ENCODE measurements at regions not wholly inside any gene's neighbourhood (a gene's known extent, or its start where the extent isn't known, plus 50 kb on each side); places are given as distances from the start of the nearest gene placed in this dataset.
"Not testable (repeated sequence)": the region's sequence is repeated elsewhere in the genome, so short reads cannot be mapped to it uniquely, and the experiment has no call there.

GRCh38 chr1:157399343-157399983, 152.9 kb downstream of the FCRL5 start:
- H3K27me3 ChIP-seq (ENCODE audit: control insufficient read depth, insufficient read depth, low read length): no peaks in the 10 kb centered on the region
- no peak overlapping the region for H3K9ac ChIP-seq (ENCODE audit: low read depth, low read length)
- H3K9me3 ChIP-seq (ENCODE audit: control insufficient read depth, insufficient read depth, low read length): no peaks in the 10 kb centered on the region
- peaks cover 9% of the 10 kb centered on the region; the same call in 1 of the 2 replicates for H3K4me1 ChIP-seq (ENCODE audit: control insufficient read depth, insufficient read depth, low read length)
- no peaks in the 10 kb centered on the region for H3K36me3 ChIP-seq (ENCODE audit: control insufficient read depth, insufficient read depth, low read length)
- H3K4me3 ChIP-seq (ENCODE audit: low read depth, low read length): no peak overlapping the region
- H3K27ac ChIP-seq (ENCODE audit: low read depth, low read length): no peak overlapping the region

DNA sequence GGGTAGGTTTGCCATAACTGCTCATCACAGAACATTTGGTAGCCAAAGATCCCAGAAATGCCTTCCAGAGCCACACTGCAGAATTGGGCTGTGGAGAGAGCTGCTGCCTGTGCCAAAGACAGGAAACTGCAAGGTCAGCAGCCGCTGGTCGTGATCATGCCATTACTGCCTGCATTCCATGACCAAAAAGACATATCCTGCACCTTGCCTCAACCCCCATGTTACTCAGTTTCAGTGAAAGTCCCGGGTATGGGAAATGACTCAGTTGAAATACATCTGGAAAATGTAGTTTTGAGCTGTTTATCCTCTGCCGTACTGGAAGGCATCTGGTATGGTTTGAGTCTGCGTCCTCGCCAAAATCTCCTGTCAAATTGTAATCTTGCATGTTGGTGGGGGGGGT, 161.7 kb downstream of the FCRL5 start:
- no peaks in the 10 kb centered on the region for H3K36me3 ChIP-seq (ENCODE audit: control insufficient read depth, insufficient read depth, low read length)
- no peaks in the 10 kb centered on the region for H3K4me1 ChIP-seq (ENCODE audit: control insufficient read depth, insufficient read depth, low read length)
- H3K27me3 ChIP-seq (ENCODE audit: control insufficient read depth, insufficient read depth, low read length): no peaks in the 10 kb centered on the region
- H3K9me3 ChIP-seq (ENCODE audit: control insufficient read depth, insufficient read depth, low read length): no peaks in the 10 kb centered on the region
- H3K4me3 ChIP-seq (ENCODE audit: low read depth, low read length): no peak overlapping the region
- H3K27ac ChIP-seq (ENCODE audit: low read depth, low read length): no peak overlapping the region
- no peak overlapping the region for H3K9ac ChIP-seq (ENCODE audit: low read depth, low read length)

DNA sequence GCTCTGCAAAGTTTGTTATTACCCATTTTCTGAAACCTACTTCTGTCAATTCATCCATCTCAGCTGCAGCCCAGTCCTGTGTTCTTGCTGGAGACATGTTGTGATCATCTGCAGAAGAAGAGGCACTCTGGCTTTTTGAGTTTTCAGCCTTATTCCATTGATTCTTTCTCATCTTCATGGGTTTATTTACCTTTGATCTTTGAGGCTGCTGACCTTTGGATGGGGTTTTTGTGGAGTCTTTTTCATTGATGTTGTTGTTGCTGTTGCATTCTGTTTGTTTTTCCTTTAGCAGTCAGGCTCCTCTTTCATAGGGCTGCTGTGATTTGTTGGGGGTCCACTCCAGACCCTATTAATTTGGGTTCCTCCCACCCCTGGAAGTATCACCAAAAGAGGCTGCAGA, 164.3 kb downstream of the FCRL5 start:
- Histone ChIP-seq H3K9ac (ENCODE audit: low read depth, low read length) (no peak overlapping the region), H3K27me3 (ENCODE audit: control insufficient read depth, insufficient read depth, low read length) (no peaks in the 10 kb centered on the region), H3K9me3 (ENCODE audit: control insufficient read depth, insufficient read depth, low read length) (no peaks in the 10 kb centered on the region), H3K27ac (ENCODE audit: low read depth, low read length) (no peak overlapping the region), H3K36me3 (ENCODE audit: control insufficient read depth, insufficient read depth, low read length) (no peaks in the 10 kb centered on the region), H3K4me3 (ENCODE audit: low read depth, low read length) (no peak overlapping the region), H3K4me1 (ENCODE audit: control insufficient read depth, insufficient read depth, low read length) (no peaks in the 10 kb centered on the region)

DNA sequence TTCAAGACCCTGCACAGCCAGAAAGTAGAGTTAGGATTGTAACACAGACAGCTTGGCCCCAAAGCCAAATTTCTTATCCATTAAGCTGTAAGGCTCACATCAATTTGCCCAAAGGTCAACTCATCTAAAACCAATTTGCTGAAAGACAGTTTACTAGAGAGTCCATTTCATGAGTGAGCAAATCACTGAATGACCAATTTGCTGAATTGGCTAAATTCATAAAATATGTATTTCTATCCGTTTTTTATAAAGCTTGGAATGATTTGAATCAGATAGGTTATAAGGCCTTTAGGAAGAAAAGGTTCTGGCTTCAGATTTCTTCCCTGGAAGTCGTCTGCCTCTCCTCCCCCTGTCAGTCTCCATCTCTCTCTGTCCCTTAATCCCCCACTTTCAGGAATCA, 168.1 kb downstream of the FCRL5 start:
- Histone ChIP-seq H3K27ac (ENCODE audit: low read depth, low read length) (no peak overlapping the region), H3K27me3 (ENCODE audit: control insufficient read depth, insufficient read depth, low read length) (no peaks in the 10 kb centered on the region), H3K4me1 (ENCODE audit: control insufficient read depth, insufficient read depth, low read length) (no peaks in the 10 kb centered on the region), H3K36me3 (ENCODE audit: control insufficient read depth, insufficient read depth, low read length) (no peaks in the 10 kb centered on the region), H3K4me3 (ENCODE audit: low read depth, low read length) (no peak overlapping the region), H3K9me3 (ENCODE audit: control insufficient read depth, insufficient read depth, low read length) (no peaks in the 10 kb centered on the region), H3K9ac (ENCODE audit: low read depth, low read length) (no peak overlapping the region)

DNA sequence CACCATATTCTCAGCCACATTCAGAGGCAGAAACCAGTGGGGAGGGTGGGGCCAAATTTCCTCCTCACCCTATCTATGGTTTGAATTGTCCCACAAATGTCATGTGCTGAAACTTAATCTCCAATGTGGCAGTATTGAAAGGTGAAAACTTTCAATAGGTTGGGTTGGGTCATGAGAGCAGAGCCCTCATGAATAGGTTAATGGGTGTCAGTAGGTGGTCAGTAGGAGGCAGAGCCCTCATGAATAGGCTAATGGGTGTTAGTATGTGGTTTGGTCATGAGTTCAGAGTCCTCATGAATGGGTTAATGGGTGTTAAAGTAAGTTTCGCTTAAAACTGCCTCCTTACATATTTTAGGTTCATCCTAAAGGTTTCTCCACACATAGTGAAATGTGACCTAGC, 170.0 kb downstream of the FCRL5 start:
- Histone ChIP-seq H3K27me3 (ENCODE audit: control insufficient read depth, insufficient read depth, low read length) (no peaks in the 10 kb centered on the region), H3K27ac (ENCODE audit: low read depth, low read length) (no peak overlapping the region), H3K9me3 (ENCODE audit: control insufficient read depth, insufficient read depth, low read length) (no peaks in the 10 kb centered on the region), H3K36me3 (ENCODE audit: control insufficient read depth, insufficient read depth, low read length) (no peaks in the 10 kb centered on the region), H3K4me1 (ENCODE audit: control insufficient read depth, insufficient read depth, low read length) (peaks cover 5% of the 10 kb centered on the region; the same call in 1 of the 2 replicates), H3K4me3 (ENCODE audit: low read depth, low read length) (no peak overlapping the region), H3K9ac (ENCODE audit: low read depth, low read length) (no peak overlapping the region)

DNA sequence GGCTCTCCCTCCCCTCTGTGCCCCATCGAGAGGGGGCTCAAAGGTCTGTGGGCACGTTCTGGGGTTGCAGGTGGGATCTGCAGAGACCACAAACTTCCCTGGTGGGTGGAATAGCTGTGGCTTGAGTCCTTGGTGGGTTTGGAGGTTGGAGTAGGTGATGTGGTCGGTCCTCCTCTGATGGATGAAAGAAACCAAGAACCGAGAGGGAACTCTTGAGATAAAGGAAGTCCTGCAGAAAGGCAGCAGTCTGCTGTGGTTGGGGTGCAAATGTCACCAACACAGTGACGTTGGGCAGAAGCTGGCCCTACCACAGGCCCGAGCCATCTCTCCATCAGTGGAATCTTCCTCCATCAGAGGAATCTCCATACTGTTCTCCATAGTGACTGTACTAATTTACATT, 171.8 kb downstream of the FCRL5 start:
- no peaks in the 10 kb centered on the region for H3K9me3 ChIP-seq (ENCODE audit: control insufficient read depth, insufficient read depth, low read length)
- no peak overlapping the region for H3K4me3 ChIP-seq (ENCODE audit: low read depth, low read length)
- H3K4me1 ChIP-seq (ENCODE audit: control insufficient read depth, insufficient read depth, low read length): peaks cover 5% of the 10 kb centered on the region; the same call in 1 of the 2 replicates
- H3K27ac ChIP-seq (ENCODE audit: low read depth, low read length): no peak overlapping the region
- H3K27me3 ChIP-seq (ENCODE audit: control insufficient read depth, insufficient read depth, low read length): no peaks in the 10 kb centered on the region
- H3K36me3 ChIP-seq (ENCODE audit: control insufficient read depth, insufficient read depth, low read length): no peaks in the 10 kb centered on the region
- no peak overlapping the region for H3K9ac ChIP-seq (ENCODE audit: low read depth, low read length)

- H3K4me3 ChIP-seq (ENCODE audit: low read depth, low read length); H3K36me3 ChIP-seq (ENCODE audit: control insufficient read depth, insufficient read depth, low read length); H3K9me3 ChIP-seq (ENCODE audit: control insufficient read depth, insufficient read depth, low read length); H3K27me3 ChIP-seq (ENCODE audit: control insufficient read depth, insufficient read depth, low read length); H3K27ac ChIP-seq (ENCODE audit: low read depth, low read length); H3K4me1 ChIP-seq (ENCODE audit: control insufficient read depth, insufficient read depth, low read length); H3K9ac ChIP-seq (ENCODE audit: low read depth, low read length): not testable (repeated sequence)
These were observed 175.0 kb downstream of the FCRL5 start for GRCh38 chr1:157377280-157377713.

GRCh38 chr1:157376681-157377080, 175.6 kb downstream of the FCRL5 start:
- no peaks in the 10 kb centered on the region for H3K9me3 ChIP-seq (ENCODE audit: control insufficient read depth, insufficient read depth, low read length)
- no peaks in the 10 kb centered on the region for H3K36me3 ChIP-seq (ENCODE audit: control insufficient read depth, insufficient read depth, low read length)
- H3K4me3 ChIP-seq (ENCODE audit: low read depth, low read length): no peak overlapping the region
- H3K27ac ChIP-seq (ENCODE audit: low read depth, low read length): no peak overlapping the region
- H3K4me1 ChIP-seq (ENCODE audit: control insufficient read depth, insufficient read depth, low read length): peaks cover 5% of the 10 kb centered on the region; the same call in 1 of the 2 replicates
- H3K9ac ChIP-seq (ENCODE audit: low read depth, low read length): no peak overlapping the region
- no peaks in the 10 kb centered on the region for H3K27me3 ChIP-seq (ENCODE audit: control insufficient read depth, insufficient read depth, low read length)

DNA sequence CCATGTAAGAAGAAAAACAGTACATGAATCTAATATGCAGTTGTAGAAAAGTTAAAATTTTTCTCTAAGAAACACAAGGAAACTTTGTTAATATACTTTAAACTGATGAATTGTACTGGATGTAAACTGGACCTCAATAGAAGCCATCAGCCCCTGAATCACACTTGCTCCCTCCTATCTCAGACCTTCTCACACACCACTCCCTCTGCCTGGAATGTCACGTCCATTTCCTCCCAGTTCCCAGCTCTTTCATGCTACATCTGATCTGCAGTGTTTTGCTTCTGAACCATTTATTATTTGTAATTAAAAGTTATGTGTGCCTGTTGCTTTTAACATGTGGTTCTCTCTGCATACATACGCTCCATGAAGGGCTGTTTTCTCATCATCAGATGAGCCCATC, 180.0 kb downstream of the FCRL5 start:
- H3K9me3 ChIP-seq (ENCODE audit: control insufficient read depth, insufficient read depth, low read length); H3K9ac ChIP-seq (ENCODE audit: low read depth, low read length); H3K27me3 ChIP-seq (ENCODE audit: control insufficient read depth, insufficient read depth, low read length); H3K4me1 ChIP-seq (ENCODE audit: control insufficient read depth, insufficient read depth, low read length); H3K4me3 ChIP-seq (ENCODE audit: low read depth, low read length); H3K27ac ChIP-seq (ENCODE audit: low read depth, low read length); H3K36me3 ChIP-seq (ENCODE audit: control insufficient read depth, insufficient read depth, low read length): not testable (repeated sequence)

- Histone ChIP-seq H3K4me3 (ENCODE audit: low read depth, low read length) (no peak overlapping the region), H3K9ac (ENCODE audit: low read depth, low read length) (no peak overlapping the region), H3K36me3 (ENCODE audit: control insufficient read depth, insufficient read depth, low read length) (no peaks in the 10 kb centered on the region), H3K9me3 (ENCODE audit: control insufficient read depth, insufficient read depth, low read length) (no peaks in the 10 kb centered on the region), H3K4me1 (ENCODE audit: control insufficient read depth, insufficient read depth, low read length) (no peaks in the 10 kb centered on the region), H3K27ac (ENCODE audit: low read depth, low read length) (no peak overlapping the region), H3K27me3 (ENCODE audit: control insufficient read depth, insufficient read depth, low read length) (no peaks in the 10 kb centered on the region)
These were observed 180.5 kb downstream of the FCRL5 start for GRCh38 chr1:157371826-157372225.

- no peak overlapping the region for H3K9ac ChIP-seq (ENCODE audit: low read depth, low read length)
- H3K36me3 ChIP-seq (ENCODE audit: control insufficient read depth, insufficient read depth, low read length): no peaks in the 10 kb centered on the region
- H3K27me3 ChIP-seq (ENCODE audit: control insufficient read depth, insufficient read depth, low read length): no peaks in the 10 kb centered on the region
- no peaks in the 10 kb centered on the region for H3K9me3 ChIP-seq (ENCODE audit: control insufficient read depth, insufficient read depth, low read length)
- no peaks in the 10 kb centered on the region for H3K4me1 ChIP-seq (ENCODE audit: control insufficient read depth, insufficient read depth, low read length)
- no peak overlapping the region for H3K27ac ChIP-seq (ENCODE audit: low read depth, low read length)
- H3K4me3 ChIP-seq (ENCODE audit: low read depth, low read length): no peak overlapping the region
These were observed 181.1 kb downstream of the FCRL5 start for GRCh38 chr1:157371221-157371620.
